ENCODE measurements at regions not wholly inside any gene's neighbourhood (a gene's known extent, or its start where the extent isn't known, plus 50 kb on each side); places are given as distances from the start of the nearest gene placed in this dataset.

DNA sequence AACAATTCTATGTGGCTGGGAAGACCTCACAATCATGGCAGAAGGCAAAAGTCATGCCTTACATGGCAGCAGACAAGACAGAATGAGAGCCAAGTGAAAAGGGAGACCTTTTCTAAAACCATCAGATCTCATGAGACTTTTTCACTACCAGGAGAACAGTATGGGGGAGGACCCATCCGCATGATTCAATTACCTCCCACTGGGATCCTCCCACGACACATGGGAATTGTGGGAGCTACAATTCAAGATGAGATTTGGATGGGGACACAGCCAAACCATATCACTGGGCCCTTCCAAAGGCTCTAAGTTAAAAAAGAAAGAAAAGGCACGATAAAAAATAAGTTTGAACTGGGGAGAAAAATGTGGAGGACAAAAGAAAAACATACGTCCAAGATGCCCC is 406.9 kb upstream of the CDH4 start:
- TF ChIP-seq, protein P1, sequence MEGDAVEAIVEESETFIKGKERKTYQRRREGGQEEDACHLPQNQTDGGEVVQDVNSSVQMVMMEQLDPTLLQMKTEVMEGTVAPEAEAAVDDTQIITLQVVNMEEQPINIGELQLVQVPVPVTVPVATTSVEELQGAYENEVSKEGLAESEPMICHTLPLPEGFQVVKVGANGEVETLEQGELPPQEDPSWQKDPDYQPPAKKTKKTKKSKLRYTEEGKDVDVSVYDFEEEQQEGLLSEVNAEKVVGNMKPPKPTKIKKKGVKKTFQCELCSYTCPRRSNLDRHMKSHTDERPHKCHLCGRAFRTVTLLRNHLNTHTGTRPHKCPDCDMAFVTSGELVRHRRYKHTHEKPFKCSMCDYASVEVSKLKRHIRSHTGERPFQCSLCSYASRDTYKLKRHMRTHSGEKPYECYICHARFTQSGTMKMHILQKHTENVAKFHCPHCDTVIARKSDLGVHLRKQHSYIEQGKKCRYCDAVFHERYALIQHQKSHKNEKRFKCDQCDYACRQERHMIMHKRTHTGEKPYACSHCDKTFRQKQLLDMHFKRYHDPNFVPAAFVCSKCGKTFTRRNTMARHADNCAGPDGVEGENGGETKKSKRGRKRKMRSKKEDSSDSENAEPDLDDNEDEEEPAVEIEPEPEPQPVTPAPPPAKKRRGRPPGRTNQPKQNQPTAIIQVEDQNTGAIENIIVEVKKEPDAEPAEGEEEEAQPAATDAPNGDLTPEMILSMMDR (conservative IDR thresholded peaks at IDR 0.05), result no peak
- TF ChIP-seq ZFX (IDR thresholded peaks at IDR 0.05), result no peak
